HG02973 (cell line): ENCODE measurements at regions not wholly inside any gene's neighbourhood (a gene's known extent, or its start where the extent isn't known, plus 50 kb on each side); places are given as distances from the start of the nearest gene placed in this dataset.
"Not testable (repeated sequence)": the region's sequence is repeated elsewhere in the genome, so short reads cannot be mapped to it uniquely, and the experiment has no call there.

Source experiments
- ATAC-seq: cut with Tn5 transposase; IDR thresholded peaks from one replicate; pipeline ENCODE4 v1.9.1; 2021; ENCODE audit warnings: moderate library complexity; ENCODE audit not compliant: unreplicated experiment

- no peak for ATAC-seq
These were observed 315.6 kb upstream of the IL12A start for GRCh38 chr3:159672728-159673688.

GRCh38 chr3:159674583-159674982 is 314.1 kb upstream of the IL12A start:
- ATAC-seq, result no peak

- no peak for ATAC-seq
These were observed 313.4 kb upstream of the IL12A start for GRCh38 chr3:159675285-159675684.

GRCh38 chr3:159679900-159680299 is 308.7 kb upstream of the IL12A start:
- no peak for ATAC-seq

GRCh38 chr3:159681717-159682116 is 306.9 kb upstream of the IL12A start:
- not testable (repeated sequence) for ATAC-seq

GRCh38 chr3:159685801-159686200 is 302.8 kb upstream of the IL12A start:
- no peak for ATAC-seq

- ATAC-seq, result no peak
These were observed 295.4 kb upstream of the IL12A start for GRCh38 chr3:159693226-159693625.

GRCh38 chr3:159711560-159712333 is 276.9 kb upstream of the IL12A start:
- no peak for ATAC-seq

GRCh38 chr3:159721324-159721723 is 267.3 kb upstream of the IL12A start:
- ATAC-seq, result no peak

GRCh38 chr3:159723295-159723694 is 265.3 kb upstream of the IL12A start:
- no peak for ATAC-seq

GRCh38 chr3:159724627-159725026 is 264.0 kb upstream of the IL12A start:
- no peak for ATAC-seq

- ATAC-seq, result no peak
These were observed 262.2 kb upstream of the IL12A start for GRCh38 chr3:159726231-159726964.

GRCh38 chr3:159727506-159727905 is 261.1 kb upstream of the IL12A start:
- ATAC-seq, result no peak

GRCh38 chr3:159731254-159731653 is 257.4 kb upstream of the IL12A start:
- ATAC-seq, result no peak

GRCh38 chr3:159732172-159733111 is 256.2 kb upstream of the IL12A start:
- no peak for ATAC-seq

GRCh38 chr3:159733194-159733860 is 255.3 kb upstream of the IL12A start:
- ATAC-seq, result no peak

GRCh38 chr3:159734681-159735080 is 254.0 kb upstream of the IL12A start:
- ATAC-seq, result no peak

- ATAC-seq, result no peak
These were observed 249.5 kb upstream of the IL12A start for GRCh38 chr3:159739166-159739565.

- ATAC-seq, result no peak
These were observed 248.7 kb upstream of the IL12A start for GRCh38 chr3:159739969-159740368.

GRCh38 chr3:159741281-159741680 is 247.4 kb upstream of the IL12A start:
- ATAC-seq, result no peak
